WTC11 (cell line): ENCODE measurements at regions not wholly inside any gene's neighbourhood (a gene's known extent, or its start where the extent isn't known, plus 50 kb on each side); places are given as distances from the start of the nearest gene placed in this dataset.

Source experiments
- ATAC-seq: fragments of 200-7000 bp; cut with Tn5 transposase; 2 replicates; pipeline ENCODE4 v1.10.0; 2021; ENCODE audit warnings: mild to moderate bottlenecking, moderate library complexity
- CTCF ChIA-PET: fragments of 300-600 bp; sonication (Branson Sonifier 250); formaldehyde crosslinking; loops from one replicate; lab custom pipeline; 2021; ENCODE audit warnings: antibody characterized with exemption; lab: Charles Lee
- POLR2A ChIA-PET: fragments of 350-600 bp; sonication (Branson Sonifier 250); formaldehyde crosslinking; loops from one replicate; lab custom pipeline; 2021; ENCODE audit warnings: antibody characterized with exemption; lab: Charles Lee
- DNase-seq: peaks from one replicate; pipeline ENCODE4 v3.0.0; 2021; ENCODE audit warnings: low spot score
- H3K27ac Mint-ChIP-seq: 2 replicates; pipeline ENCODE4 v1.8.0; 2021; ENCODE audit warnings: mixed read lengths
- H3K27me3 Mint-ChIP-seq: 2 replicates; pipeline ENCODE4 v1.8.0; 2021; ENCODE audit warnings: low read depth, mild to moderate bottlenecking, moderate library complexity, mixed read lengths
- H3K36me3 Mint-ChIP-seq: 2 replicates; pipeline ENCODE4 v1.8.0; 2021; ENCODE audit warnings: mixed read lengths
- H3K4me1 Mint-ChIP-seq: 2 replicates; pipeline ENCODE4 v1.8.0; 2022; ENCODE audit warnings: mixed read lengths
- H3K4me3 Mint-ChIP-seq: 2 replicates; pipeline ENCODE4 v1.8.0; 2021; ENCODE audit warnings: mild to moderate bottlenecking, moderate library complexity, mixed read lengths
- H3K9me3 Mint-ChIP-seq: 2 replicates; pipeline ENCODE4 v1.8.0; 2021; ENCODE audit warnings: mixed read lengths
- ATF1 ChIP-seq: sonication (generic); formaldehyde crosslinking; IDR thresholded peaks from 2 replicates; pipeline ENCODE4 v1.8.1; 2023; ENCODE audit warnings: mild to moderate bottlenecking, moderate library complexity, missing genetic modification reagents
- ATF6 ChIP-seq: sonication (generic); formaldehyde crosslinking; IDR thresholded peaks from 2 replicates; pipeline ENCODE4 v1.8.1; 2023; ENCODE audit warnings: mild to moderate bottlenecking, missing genetic modification reagents
- CTCF ChIP-seq: fragments of 200-600 bp; IDR thresholded peaks from 2 replicates; pipeline ENCODE4 v1.8.0; 2022; ENCODE audit warnings: antibody characterized with exemption
- E2F1 ChIP-seq: sonication (generic); formaldehyde crosslinking; IDR thresholded peaks from 2 replicates; pipeline ENCODE4 v1.8.0; 2022; ENCODE audit warnings: mild to moderate bottlenecking, missing genetic modification reagents
- E2F4 ChIP-seq: sonication (generic); formaldehyde crosslinking; IDR thresholded peaks from 2 replicates; pipeline ENCODE4 v1.8.1; 2022; ENCODE audit warnings: low read depth, mild to moderate bottlenecking, moderate library complexity, missing genetic modification reagents, borderline replicate concordance
- ETV6 ChIP-seq: sonication (generic); formaldehyde crosslinking; IDR thresholded peaks from 2 replicates; pipeline ENCODE4 v1.8.1; 2022; ENCODE audit warnings: mild to moderate bottlenecking, missing genetic modification reagents
- GRHL2 ChIP-seq: fragments of 250-450 bp; sonication (Bioruptor Pico); IDR thresholded peaks from 2 replicates; pipeline ENCODE4 v1.8.0; 2022; ENCODE audit warnings: mild to moderate bottlenecking, moderate library complexity; ENCODE audit not compliant: insufficient replicate concordance, severe bottlenecking
- HMGA2 ChIP-seq: fragments of 250-450 bp; sonication (Bioruptor Pico); IDR thresholded peaks from 2 replicates; pipeline ENCODE4 v1.4.0; 2021; ENCODE audit warnings: mild to moderate bottlenecking, moderate library complexity
- IRF2 ChIP-seq: sonication (generic); formaldehyde crosslinking; IDR thresholded peaks from 2 replicates; pipeline ENCODE4 v1.8.0; 2022; ENCODE audit warnings: low read depth, missing genetic modification reagents, borderline replicate concordance
- MYBL2 ChIP-seq: sonication (generic); formaldehyde crosslinking; IDR thresholded peaks from 2 replicates; pipeline ENCODE4 v1.8.1; 2023; ENCODE audit warnings: mild to moderate bottlenecking, moderate library complexity, missing genetic modification reagents
- NFYB ChIP-seq: sonication (generic); formaldehyde crosslinking; conservative IDR thresholded peaks from 2 replicates; pipeline ENCODE4 v1.8.0; 2022; ENCODE audit warnings: low read depth, missing genetic modification reagents
- OVOL2 ChIP-seq: fragments of 250-450 bp; sonication (Bioruptor Pico); IDR thresholded peaks from 2 replicates; pipeline ENCODE4 v1.9.0; 2021; ENCODE audit warnings: mild to moderate bottlenecking, borderline replicate concordance
- SMAD4 ChIP-seq: sonication (generic); formaldehyde crosslinking; IDR thresholded peaks from 2 replicates; pipeline ENCODE4 v1.8.0; 2022; ENCODE audit warnings: mild to moderate bottlenecking, missing genetic modification reagents
- ZBTB43 ChIP-seq: sonication (generic); formaldehyde crosslinking; IDR thresholded peaks from 2 replicates; pipeline ENCODE4 v1.8.1; 2023; ENCODE audit warnings: mild to moderate bottlenecking, missing genetic modification reagents
- ZNF121 ChIP-seq: sonication (generic); formaldehyde crosslinking; IDR thresholded peaks from 2 replicates; pipeline ENCODE4 v1.8.0; 2023; ENCODE audit warnings: missing genetic modification reagents
- ZNF219 ChIP-seq: sonication (generic); formaldehyde crosslinking; IDR thresholded peaks from 2 replicates; pipeline ENCODE4 v1.8.0; 2023; ENCODE audit warnings: missing genetic modification reagents, mild to moderate bottlenecking, borderline replicate concordance
- ZNF232 ChIP-seq: sonication (generic); formaldehyde crosslinking; IDR thresholded peaks from 2 replicates; pipeline ENCODE4 v1.8.0; 2022; ENCODE audit warnings: mild to moderate bottlenecking, missing genetic modification reagents
- ZNF281 ChIP-seq: sonication (generic); formaldehyde crosslinking; IDR thresholded peaks from 2 replicates; pipeline ENCODE4 v1.8.0; 2023; ENCODE audit warnings: mild to moderate bottlenecking, missing genetic modification reagents
- ZNF416 ChIP-seq: fragments of 250-450 bp; sonication (Bioruptor Pico); IDR thresholded peaks from 2 replicates; pipeline ENCODE4 v1.9.0; 2021; ENCODE audit warnings: mild to moderate bottlenecking, inconsistent platforms
- ZNF423 ChIP-seq: fragments of 250-450 bp; sonication (Bioruptor Pico); IDR thresholded peaks from 2 replicates; pipeline ENCODE4 v2.1.2; 2022; ENCODE audit warnings: mild to moderate bottlenecking, moderate library complexity

- TF ChIP-seq ATF6 (CRISPR knock-in tag) (no peak), E2F1 (CRISPR knock-in tag) (no peak), ZNF121 (CRISPR knock-in tag) (no peak), CTCF (no peak), E2F4 (no peak), IRF2 (CRISPR knock-in tag) (no peak), HMGA2 (no peak)
Observed at GRCh38 chr6:100153636-100154275, 159.7 kb upstream of the MCHR2 start (continued).

GRCh38 chr6:100152201-100152600 lies 158.2 kb upstream of the MCHR2 start:
- Mint-ChIP-seq H3K4me1 (no peaks in the 10 kb centered on the region), H3K4me3 (no peak overlapping the region), H3K9me3 (peaks cover 6% of the 10 kb centered on the region), H3K36me3 (no peaks in the 10 kb centered on the region), H3K27ac (no peak overlapping the region), H3K27me3 (no peaks in the 10 kb centered on the region)
- ChIA-PET CTCF (no interaction called here), POLR2A (no interaction called here)
- DNase-seq = no peak
- no peak for ATAC-seq
- TF ChIP-seq ZNF219 (CRISPR knock-in tag) (no peak), GRHL2 (CRISPR knock-in tag) (no peak), ZBTB43 (CRISPR knock-in tag) (no peak), ZNF416 (no peak), SMAD4 (no peak), ATF1 (CRISPR knock-in tag) (no peak), ZNF423 (CRISPR knock-in tag) (no peak)

GRCh38 chr6:100144991-100145390 lies 151.0 kb upstream of the MCHR2 start:
- Mint-ChIP-seq H3K36me3 (no peaks in the 10 kb centered on the region), H3K27ac (no peak overlapping the region), H3K9me3 (no peaks in the 10 kb centered on the region), H3K4me1 (no peaks in the 10 kb centered on the region), H3K4me3 (no peak overlapping the region), H3K27me3 (no peaks in the 10 kb centered on the region)
- ATAC-seq = no peak
- CTCF ChIA-PET = no interaction called here
- no peak for DNase-seq
- POLR2A ChIA-PET = no interaction called here
- TF ChIP-seq HMGA2 (no peak), NFYB (CRISPR knock-in tag) (no peak), MYBL2 (CRISPR knock-in tag) (no peak), OVOL2 (no peak), ZNF416 (no peak), ZBTB43 (CRISPR knock-in tag) (no peak), ZNF232 (no peak), ATF1 (CRISPR knock-in tag) (no peak), CTCF (no peak), ETV6 (CRISPR knock-in tag) (no peak), ZNF281 (CRISPR knock-in tag) (no peak)
